ENCODE measurements at regions not wholly inside any gene's neighbourhood (a gene's known extent, or its start where the extent isn't known, plus 50 kb on each side); places are given as distances from the start of the nearest gene placed in this dataset.

GRCh38 chr15:47951781-47952180, 169.0 kb upstream of the SLC24A5 start:
- no peak for TF ChIP-seq CTCF (IDR thresholded peaks at IDR 0.05; ENCODE audit: insufficient read depth, low read length, poor library complexity, severe bottlenecking)
- no peak for TF ChIP-seq EZH2phosphoT487 (conservative IDR thresholded peaks at IDR 0.05; ENCODE audit: low read length)
